ENCODE measurements at regions not wholly inside any gene's neighbourhood (a gene's known extent, or its start where the extent isn't known, plus 50 kb on each side); places are given as distances from the start of the nearest gene placed in this dataset.

- no peaks in the 10 kb centered on the region for H3K27me3 ChIP-seq (ENCODE audit: control insufficient read depth, insufficient read depth, low read length)
- H3K27ac Mint-ChIP-seq: no peak overlapping the region
- no peak for DNase-seq
- no peaks in the 10 kb centered on the region for H3K36me3 ChIP-seq (ENCODE audit: control insufficient read depth, insufficient read depth, low read length)
- no peak overlapping the region for H3K27ac ChIP-seq (ENCODE audit: low read length)
- no peak for ATAC-seq
- H3K4me3 ChIP-seq (ENCODE audit: low read length): no peak overlapping the region
- no peaks in the 10 kb centered on the region for H3K4me1 ChIP-seq (ENCODE audit: control insufficient read depth, insufficient read depth, low read length)
- no peaks in the 10 kb centered on the region for H3K27me3 Mint-ChIP-seq (ENCODE audit: low read depth in 2 of 2)
- H3K9me3 ChIP-seq (ENCODE audit: control insufficient read depth, insufficient read depth, low read length): no peaks in the 10 kb centered on the region
- H3K4me1 Mint-ChIP-seq: no peaks in the 10 kb centered on the region
- H3K9me3 Mint-ChIP-seq: peaks cover 6 to 9% of the 10 kb centered on the region in 2 donors
- intact Hi-C loops (cut with micrococcal nuclease): no loop called here
- no peak for TF ChIP-seq CTCF (IDR thresholded peaks at IDR 0.05)
- H3K36me3 Mint-ChIP-seq: no peaks in the 10 kb centered on the region
- no peak overlapping the region for H3K4me3 Mint-ChIP-seq
Observed at GRCh38 chr3:110383356-110383755, 688.3 kb upstream of the NECTIN3 start.

DNA sequence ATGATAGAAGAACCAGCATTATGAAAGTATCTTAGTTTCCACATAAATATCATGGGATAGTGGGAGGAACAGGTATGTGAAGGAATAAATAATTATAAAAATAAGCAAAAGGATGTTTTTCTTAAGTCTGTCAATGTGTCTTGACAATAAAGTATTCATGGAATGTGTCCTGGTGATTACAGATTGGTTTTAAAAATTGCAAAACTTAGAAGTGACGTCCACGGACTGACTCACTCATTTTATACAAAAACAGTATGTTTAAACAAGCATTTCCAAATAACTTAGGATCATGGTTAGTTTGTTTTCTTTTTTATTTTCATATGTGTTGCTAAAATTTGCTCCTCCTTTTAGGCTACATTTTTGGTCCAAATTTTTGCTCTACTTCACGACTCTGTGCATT is 687.0 kb upstream of the NECTIN3 start:
- Mint-ChIP-seq H3K27ac (no peak overlapping the region), H3K9me3 (peaks cover 5 to 9% of the 10 kb centered on the region in 2 donors), H3K27me3 (ENCODE audit: low read depth in 2 of 2) (no peaks in the 10 kb centered on the region), H3K36me3 (no peaks in the 10 kb centered on the region), H3K4me1 (no peaks in the 10 kb centered on the region), H3K4me3 (no peak overlapping the region)
- no peaks in the 10 kb centered on the region for H3K27me3 ChIP-seq (ENCODE audit: control insufficient read depth, insufficient read depth, low read length)
- no CpG with 5 or more reads among the region's 3 CpGs for WGBS (ENCODE audit: insufficient coverage)
- H3K4me1 ChIP-seq (ENCODE audit: control insufficient read depth, insufficient read depth, low read length): no peaks in the 10 kb centered on the region
- DNase-seq: no peak
- H3K36me3 ChIP-seq (ENCODE audit: control insufficient read depth, insufficient read depth, low read length): no peaks in the 10 kb centered on the region
- ATAC-seq: no peak
- H3K4me3 ChIP-seq (ENCODE audit: low read length): no peak overlapping the region
- intact Hi-C loops (cut with micrococcal nuclease): no loop called here
- H3K27ac ChIP-seq (ENCODE audit: low read length): no peak overlapping the region
- no peaks in the 10 kb centered on the region for H3K9me3 ChIP-seq (ENCODE audit: control insufficient read depth, insufficient read depth, low read length)
- no peak for TF ChIP-seq CTCF (IDR thresholded peaks at IDR 0.05)

DNA sequence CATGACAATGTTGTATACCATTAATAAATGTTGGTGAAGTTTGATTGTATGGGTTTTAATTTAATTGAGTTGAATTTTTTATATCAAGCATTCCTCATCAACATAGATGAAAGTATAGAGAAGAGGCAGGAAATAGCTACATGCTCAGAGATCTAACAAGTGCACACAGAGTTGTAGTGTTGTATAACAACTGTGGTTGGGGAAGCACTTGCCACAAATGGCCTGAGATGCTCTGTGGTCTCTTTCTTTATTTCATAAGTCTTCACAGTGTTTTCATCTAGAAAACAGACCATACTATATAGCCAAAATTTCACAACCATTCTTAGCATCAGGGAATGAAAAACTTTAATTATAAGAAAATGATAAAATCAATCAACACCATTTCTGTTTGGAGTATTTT is 682.6 kb upstream of the NECTIN3 start:
- Histone ChIP-seq H3K27ac (ENCODE audit: low read length) (no peak overlapping the region), H3K36me3 (ENCODE audit: control insufficient read depth, insufficient read depth, low read length) (no peaks in the 10 kb centered on the region), H3K27me3 (ENCODE audit: control insufficient read depth, insufficient read depth, low read length) (no peaks in the 10 kb centered on the region), H3K9me3 (ENCODE audit: control insufficient read depth, insufficient read depth, low read length) (no peaks in the 10 kb centered on the region), H3K4me3 (ENCODE audit: low read length) (no peak overlapping the region), H3K4me1 (ENCODE audit: control insufficient read depth, insufficient read depth, low read length) (no peaks in the 10 kb centered on the region)
- H3K4me3 Mint-ChIP-seq: no peak overlapping the region
- peaks cover 5 to 9% of the 10 kb centered on the region in 2 donors for H3K9me3 Mint-ChIP-seq
- TF ChIP-seq CTCF (IDR thresholded peaks at IDR 0.05): no peak
- intact Hi-C loops (cut with micrococcal nuclease): no loop called here
- H3K27ac Mint-ChIP-seq: no peak overlapping the region
- H3K4me1 Mint-ChIP-seq: no peaks in the 10 kb centered on the region
- H3K36me3 Mint-ChIP-seq: no peaks in the 10 kb centered on the region
- DNase-seq: no peak
- ATAC-seq: no peak
- H3K27me3 Mint-ChIP-seq (ENCODE audit: low read depth in 2 of 2): no peaks in the 10 kb centered on the region

GRCh38 chr3:110390372-110390771 is 681.2 kb upstream of the NECTIN3 start:
- no peak for DNase-seq
- Mint-ChIP-seq H3K4me3 (no peak overlapping the region), H3K4me1 (no peaks in the 10 kb centered on the region)

More at GRCh38 chr3:110390372-110390771, 681.2 kb upstream of the NECTIN3 start:
- H3K36me3 Mint-ChIP-seq: no peaks in the 10 kb centered on the region
- H3K36me3 ChIP-seq (ENCODE audit: control insufficient read depth, insufficient read depth, low read length): no peaks in the 10 kb centered on the region
- no peak overlapping the region for H3K27ac ChIP-seq (ENCODE audit: low read length)
- no peak overlapping the region for H3K27ac Mint-ChIP-seq
- no peaks in the 10 kb centered on the region for H3K27me3 ChIP-seq (ENCODE audit: control insufficient read depth, insufficient read depth, low read length)
- no peaks in the 10 kb centered on the region for H3K4me1 ChIP-seq (ENCODE audit: control insufficient read depth, insufficient read depth, low read length)
- peaks cover 2 to 11% of the 10 kb centered on the region in 2 donors for H3K9me3 Mint-ChIP-seq
- no peaks in the 10 kb centered on the region for H3K9me3 ChIP-seq (ENCODE audit: control insufficient read depth, insufficient read depth, low read length)
- no peak overlapping the region for H3K4me3 ChIP-seq (ENCODE audit: low read length)
- TF ChIP-seq CTCF (IDR thresholded peaks at IDR 0.05): no peak
- no peak for ATAC-seq
- intact Hi-C loops (cut with micrococcal nuclease): no loop called here
- H3K27me3 Mint-ChIP-seq (ENCODE audit: low read depth in 2 of 2): no peaks in the 10 kb centered on the region
